ENCODE measurements at regions not wholly inside any gene's neighbourhood (a gene's known extent, or its start where the extent isn't known, plus 50 kb on each side); places are given as distances from the start of the nearest gene placed in this dataset.

DNA sequence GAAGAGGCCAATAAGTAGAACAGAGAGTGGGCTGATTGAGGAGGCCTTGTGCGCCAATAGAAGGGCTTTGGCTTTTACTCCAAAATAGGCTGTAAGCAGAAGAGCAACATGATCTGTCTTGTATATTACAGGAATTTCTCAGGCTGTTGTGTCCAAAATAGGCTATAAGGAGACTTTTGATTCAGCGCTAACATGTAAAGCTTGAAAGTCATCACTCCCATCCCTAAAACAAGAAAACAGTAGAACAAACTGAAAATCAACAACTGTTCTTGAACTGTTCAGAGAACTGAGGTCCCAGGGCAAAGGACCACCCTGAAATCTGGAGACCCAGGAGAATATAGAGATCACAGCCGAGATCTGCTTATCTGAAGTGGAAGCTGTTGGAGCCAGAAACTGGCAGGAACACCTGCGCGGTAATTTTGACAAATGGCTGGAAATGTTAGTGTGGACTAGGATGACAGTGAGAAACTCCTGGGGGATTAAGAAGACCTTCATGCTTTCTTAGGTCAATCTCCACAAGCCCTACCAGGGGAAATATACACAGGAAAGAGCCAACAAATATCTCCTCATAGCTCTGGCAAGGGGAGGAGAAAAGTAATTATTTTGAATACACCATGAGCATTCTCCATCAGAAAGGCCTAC, 258.6 kb downstream of the RBM43 start:
- DNase-seq (ENCODE audit: low read depth): no peak
- no peak overlapping the region for H3K4me3 ChIP-seq (ENCODE audit: low read depth, low read length)
- TF ChIP-seq, protein P1, sequence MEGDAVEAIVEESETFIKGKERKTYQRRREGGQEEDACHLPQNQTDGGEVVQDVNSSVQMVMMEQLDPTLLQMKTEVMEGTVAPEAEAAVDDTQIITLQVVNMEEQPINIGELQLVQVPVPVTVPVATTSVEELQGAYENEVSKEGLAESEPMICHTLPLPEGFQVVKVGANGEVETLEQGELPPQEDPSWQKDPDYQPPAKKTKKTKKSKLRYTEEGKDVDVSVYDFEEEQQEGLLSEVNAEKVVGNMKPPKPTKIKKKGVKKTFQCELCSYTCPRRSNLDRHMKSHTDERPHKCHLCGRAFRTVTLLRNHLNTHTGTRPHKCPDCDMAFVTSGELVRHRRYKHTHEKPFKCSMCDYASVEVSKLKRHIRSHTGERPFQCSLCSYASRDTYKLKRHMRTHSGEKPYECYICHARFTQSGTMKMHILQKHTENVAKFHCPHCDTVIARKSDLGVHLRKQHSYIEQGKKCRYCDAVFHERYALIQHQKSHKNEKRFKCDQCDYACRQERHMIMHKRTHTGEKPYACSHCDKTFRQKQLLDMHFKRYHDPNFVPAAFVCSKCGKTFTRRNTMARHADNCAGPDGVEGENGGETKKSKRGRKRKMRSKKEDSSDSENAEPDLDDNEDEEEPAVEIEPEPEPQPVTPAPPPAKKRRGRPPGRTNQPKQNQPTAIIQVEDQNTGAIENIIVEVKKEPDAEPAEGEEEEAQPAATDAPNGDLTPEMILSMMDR (IDR thresholded peaks at IDR 0.05; ENCODE audit: insufficient read depth, low read depth, low read length): no peak

DNA sequence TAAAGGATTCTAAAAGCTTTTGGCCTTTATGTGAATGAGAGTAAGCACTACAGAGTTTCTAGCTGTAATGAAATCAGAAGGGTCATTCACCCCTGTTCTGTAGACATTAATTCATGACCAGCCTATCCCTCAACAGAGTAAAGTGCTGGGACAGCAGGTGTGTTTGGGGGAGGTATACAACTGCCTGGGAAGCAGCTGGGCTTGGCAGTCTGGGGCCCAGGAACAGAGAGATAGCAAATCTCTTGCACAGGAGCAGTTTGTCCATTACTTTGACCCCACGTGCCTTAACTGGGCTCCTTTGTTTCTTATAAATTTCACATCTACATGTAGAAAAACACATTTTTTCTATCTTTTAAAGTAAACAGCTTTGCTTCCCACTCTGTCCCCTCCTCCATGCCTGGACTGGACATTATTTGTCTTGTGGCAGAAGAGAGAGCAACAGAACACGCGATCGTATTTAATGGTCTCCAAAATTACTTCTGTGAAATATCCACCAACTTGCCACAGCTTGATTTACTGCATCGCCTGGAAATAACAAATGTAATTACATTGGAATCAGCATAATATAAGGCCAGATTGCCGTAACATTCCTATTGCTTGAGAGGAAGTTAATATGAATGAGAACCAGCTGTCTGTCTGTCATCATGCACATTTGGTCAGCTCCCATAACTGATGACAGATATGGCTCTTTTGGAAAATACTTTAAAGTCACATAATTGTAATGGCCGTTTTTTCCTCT, 263.8 kb downstream of the RBM43 start:
- H3K4me3 ChIP-seq (ENCODE audit: low read depth, low read length): no peak overlapping the region
- DNase-seq (ENCODE audit: low read depth): peak; percentile 19
- TF ChIP-seq, protein P1 (IDR thresholded peaks at IDR 0.05; ENCODE audit: insufficient read depth, low read depth, low read length): no peak

GRCh38 chr2:150997066-150997465, 264.6 kb downstream of the RBM43 start:
- DNase-seq (ENCODE audit: low read depth): no peak
- H3K4me3 ChIP-seq (ENCODE audit: low read depth, low read length): no peak overlapping the region
- TF ChIP-seq, protein P1 (IDR thresholded peaks at IDR 0.05; ENCODE audit: insufficient read depth, low read depth, low read length): no peak

GRCh38 chr2:150994076-150994475, 267.6 kb downstream of the RBM43 start:
- TF ChIP-seq, protein P1 (IDR thresholded peaks at IDR 0.05; ENCODE audit: insufficient read depth, low read depth, low read length): no peak
- no peak overlapping the region for H3K4me3 ChIP-seq (ENCODE audit: low read depth, low read length)
- DNase-seq (ENCODE audit: low read depth): peak; percentile 47

DNA sequence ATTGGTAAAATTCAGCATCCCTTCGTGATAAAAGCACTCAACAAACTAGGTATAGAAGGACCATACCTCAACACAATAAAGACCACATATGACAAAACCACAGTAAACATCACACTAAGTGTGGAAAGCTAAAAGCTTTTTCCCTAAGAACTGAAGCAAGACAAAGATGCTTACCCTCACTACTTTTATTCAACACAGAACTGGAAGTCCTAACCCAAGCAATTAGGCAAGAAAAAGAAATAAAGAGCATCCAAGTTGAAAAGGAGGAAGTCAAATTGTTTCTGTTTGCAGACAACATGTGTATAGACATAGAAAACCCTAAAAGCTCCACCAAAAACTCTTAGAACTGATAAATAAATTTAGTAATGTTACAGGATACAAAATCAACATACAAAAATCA, 271.7 kb downstream of the RBM43 start:
- no peak for DNase-seq (ENCODE audit: low read depth)
- no peak overlapping the region for H3K4me3 ChIP-seq (ENCODE audit: low read depth, low read length)
- TF ChIP-seq, protein P1 (IDR thresholded peaks at IDR 0.05; ENCODE audit: insufficient read depth, low read depth, low read length): no peak

GRCh38 chr2:150985741-150986140, 275.9 kb downstream of the RBM43 start:
- no peak overlapping the region for H3K4me3 ChIP-seq (ENCODE audit: low read depth, low read length)
- no peak for DNase-seq (ENCODE audit: low read depth)
- TF ChIP-seq, protein P1 (IDR thresholded peaks at IDR 0.05; ENCODE audit: insufficient read depth, low read depth, low read length): no peak
